Natural killer cell (primary cell): ENCODE measurements at regions not wholly inside any gene's neighbourhood (a gene's known extent, or its start where the extent isn't known, plus 50 kb on each side); places are given as distances from the start of the nearest gene placed in this dataset.

Experiments
- ATAC-seq, 3 donors: fragments of 150-1000 bp in 2 of 3; fragments of 200-7000 bp in 1 of 3; cut with Tn5 transposase; 1 replicate in 1 of 3; 2 replicates in 2 of 3; pipeline ENCODE4 v1.10.0; 2021; ENCODE audit warnings: mild to moderate bottlenecking in 2 of 3, moderate library complexity in 2 of 3
- DNase-seq, 2 donors: peaks; one replicate each; pipeline versions ENCODE4 v3.0.0 to v3.0.0-alpha.2; 2013 to 2021; ENCODE audit warnings: mixed read lengths in 1 of 2
- H3K27ac ChIP-seq: one replicate; pipeline ENCODE4 v1.5.1; 2013; ENCODE audit warnings: mild to moderate bottlenecking, low read length
- H3K27me3 ChIP-seq: one replicate; pipeline ENCODE4 v1.6.1; 2013; ENCODE audit warnings: low read length; ENCODE audit not compliant: control insufficient read depth, insufficient read depth
- H3K36me3 ChIP-seq: one replicate; pipeline ENCODE4 v1.6.1; 2013; ENCODE audit warnings: low read length; ENCODE audit not compliant: control insufficient read depth, insufficient read depth
- H3K4me1 ChIP-seq: one replicate; pipeline ENCODE4 v1.6.1; 2013; ENCODE audit warnings: low read length; ENCODE audit not compliant: control insufficient read depth, insufficient read depth
- H3K4me3 ChIP-seq: one replicate; pipeline ENCODE4 v1.5.1; 2013; ENCODE audit warnings: low read length
- H3K9me3 ChIP-seq: one replicate; pipeline ENCODE4 v1.6.1; 2013; ENCODE audit warnings: low read length; ENCODE audit not compliant: control insufficient read depth, insufficient read depth
- H3K27ac Mint-ChIP-seq, 2 donors: one replicate each; pipeline ENCODE4 v1.8.0; 2022; ENCODE audit warnings: mild to moderate bottlenecking in 2 of 2, mixed read lengths in 2 of 2, moderate library complexity in 1 of 2
- H3K27me3 Mint-ChIP-seq, 2 donors: one replicate each; pipeline ENCODE4 v1.8.0; 2022; ENCODE audit warnings: low read depth in 2 of 2, mixed read lengths in 2 of 2
- H3K36me3 Mint-ChIP-seq: one replicate; pipeline ENCODE4 v1.8.0; 2022; ENCODE audit warnings: mixed read lengths
- H3K4me1 Mint-ChIP-seq, 2 donors: one replicate each; pipeline ENCODE4 v1.8.0; 2022; ENCODE audit warnings: mixed read lengths in 2 of 2
- H3K4me3 Mint-ChIP-seq: one replicate; pipeline ENCODE4 v1.8.0; 2022; ENCODE audit warnings: mild to moderate bottlenecking, moderate library complexity, mixed read lengths
- H3K9me3 Mint-ChIP-seq, 2 donors: one replicate each; pipeline ENCODE4 v1.8.0; 2022; ENCODE audit warnings: mixed read lengths in 2 of 2
- CTCF ChIP-seq: fragments of 200-600 bp; IDR thresholded peaks from one replicate; pipeline ENCODE4 v1.8.0; 2022; ENCODE audit warnings: antibody characterized with exemption
- WGBS: methylation state at CpG from one replicate; pipeline ENCODE4 v1.1.7; 2013; ENCODE audit warnings: missing lambda C conversion rate; ENCODE audit not compliant: insufficient coverage; 5-methylcytosine and 5-hydroxymethylcytosine counted together
- intact Hi-C: fragments of 100-400 bp; cut with micrococcal nuclease; formaldehyde crosslinking; loops from one replicate; pipeline ENCODE4 v1.14.2; 2022

GRCh38 chr6:157758516-157759023, 64.5 kb upstream of the SNX9 start:
- no peak overlapping the region for H3K27ac ChIP-seq
- no peaks in the 10 kb centered on the region for H3K27me3 ChIP-seq
- H3K4me3 Mint-ChIP-seq: no peak overlapping the region
- no peak overlapping the region for H3K4me3 ChIP-seq
- intact Hi-C loops: no loop called here
- no peaks in the 10 kb centered on the region for H3K36me3 Mint-ChIP-seq
- no peaks in the 10 kb centered on the region for H3K9me3 ChIP-seq
- no peak overlapping the region for H3K27ac Mint-ChIP-seq
- H3K9me3 Mint-ChIP-seq: no peaks in the 10 kb centered on the region
- no peaks in the 10 kb centered on the region for H3K36me3 ChIP-seq
- ATAC-seq (no peak), DNase-seq (no peak)
- WGBS: 94% methylated on average over 7 of the region's 7 CpGs
- no peak for TF ChIP-seq CTCF
- peaks cover 29 to 51% of the 10 kb centered on the region in 2 donors for H3K27me3 Mint-ChIP-seq
- peaks cover 6 to 23% of the 10 kb centered on the region in 2 donors for H3K4me1 Mint-ChIP-seq
- H3K4me1 ChIP-seq: peaks cover 26% of the 10 kb centered on the region

GRCh38 chr6:157759028-157759427, 64.0 kb upstream of the SNX9 start:
- Histone ChIP-seq H3K4me1 (peaks cover 30% of the 10 kb centered on the region), H3K27me3 (no peaks in the 10 kb centered on the region), H3K36me3 (no peaks in the 10 kb centered on the region), H3K4me3 (no peak overlapping the region), H3K9me3 (no peaks in the 10 kb centered on the region), H3K27ac (no peak overlapping the region)
- Mint-ChIP-seq H3K36me3 (no peaks in the 10 kb centered on the region), H3K27me3 (peaks cover 26 to 47% of the 10 kb centered on the region in 2 donors), H3K4me1 (peaks cover 11 to 28% of the 10 kb centered on the region in 2 donors), H3K4me3 (no peak overlapping the region), H3K27ac (no peak overlapping the region), H3K9me3 (no peaks in the 10 kb centered on the region)
- WGBS: 93% methylated on average over 4 of the region's 4 CpGs
- DNase-seq: no peak
- ATAC-seq: no peak
- no peak for TF ChIP-seq CTCF
- intact Hi-C loops: no loop called here

- intact Hi-C loops: loop anchor here (5.0 kb wide), 3 partner anchors 62 to 1277 kb away; partner anchors contain the start of gene SNX9
- H3K27ac Mint-ChIP-seq: no peak overlapping the region
- ATAC-seq (no peak), DNase-seq (no peak)
- Histone ChIP-seq H3K4me1 (peaks cover 40% of the 10 kb centered on the region), H3K27me3 (no peaks in the 10 kb centered on the region), H3K36me3 (no peaks in the 10 kb centered on the region), H3K9me3 (no peaks in the 10 kb centered on the region), H3K27ac (no peak overlapping the region), H3K4me3 (no peak overlapping the region)
- TF ChIP-seq CTCF: no peak
- 98% methylated on average over 6 of the region's 6 CpGs for WGBS
- H3K4me1 Mint-ChIP-seq: peaks cover 21 to 39% of the 10 kb centered on the region in 2 donors
- H3K36me3 Mint-ChIP-seq: no peaks in the 10 kb centered on the region
- H3K9me3 Mint-ChIP-seq: no peaks in the 10 kb centered on the region
- no peak overlapping the region for H3K4me3 Mint-ChIP-seq
- H3K27me3 Mint-ChIP-seq: peaks cover 22 to 36% of the 10 kb centered on the region in 2 donors
These were observed 62.9 kb upstream of the SNX9 start for GRCh38 chr6:157760137-157760536.
